GM15510 (cell line): ENCODE measurements at regions not wholly inside any gene's neighbourhood (a gene's known extent, or its start where the extent isn't known, plus 50 kb on each side); places are given as distances from the start of the nearest gene placed in this dataset.

ENCODE experiments used
- POLR2A ChIP-seq: IDR thresholded peaks from 3 replicates; pipeline ENCODE4 v1.6.1; 2011; ENCODE audit warnings: borderline replicate concordance; ENCODE audit not compliant: insufficient read length; ENCODE audit errors: extremely low read depth

- TF ChIP-seq POLR2A, result no peak
These were observed 712.8 kb upstream of the SOX9 start for GRCh38 chr17:71407981-71408380.

GRCh38 chr17:71409137-71409536 lies 711.7 kb upstream of the SOX9 start:
- TF ChIP-seq POLR2A, result no peak

DNA sequence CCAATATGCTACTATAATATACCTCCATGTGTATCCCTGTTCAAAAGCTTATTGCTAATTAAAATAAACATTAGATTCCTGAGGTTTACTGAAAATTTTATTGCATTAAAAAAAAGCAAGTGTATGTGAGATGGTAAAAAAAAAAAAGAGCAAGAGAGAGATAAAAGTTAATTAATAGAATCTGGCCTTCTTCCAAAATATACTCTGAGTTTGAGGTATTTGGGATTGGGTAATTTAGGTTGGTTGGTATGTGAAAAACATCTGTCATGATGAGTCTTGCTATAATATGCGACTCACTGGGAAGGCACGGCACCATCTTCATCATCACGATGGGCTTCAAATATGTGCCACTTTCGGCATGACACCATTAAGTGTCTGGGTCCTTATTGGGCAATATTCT lies 711.1 kb upstream of the SOX9 start:
- TF ChIP-seq POLR2A, result no peak

DNA sequence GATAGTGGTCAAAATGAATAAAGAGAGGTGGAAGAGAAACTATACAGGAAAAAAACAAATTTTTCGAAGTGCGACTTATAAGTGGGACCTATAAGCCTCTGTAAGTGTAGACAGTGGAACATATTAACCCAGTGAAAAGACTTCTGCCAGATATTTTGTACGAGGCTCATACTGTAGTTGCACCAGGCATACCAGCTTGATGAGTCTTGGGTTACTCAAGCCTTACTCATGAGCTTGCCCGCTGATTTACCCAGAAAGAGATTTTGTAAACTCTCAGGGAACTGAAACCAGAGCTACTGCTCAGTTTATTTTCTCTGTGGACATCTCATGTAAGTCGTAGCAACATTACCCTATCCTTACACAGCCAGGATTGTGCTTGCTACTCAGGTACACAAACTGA lies 708.0 kb upstream of the SOX9 start:
- TF ChIP-seq POLR2A, result no peak

- no peak for TF ChIP-seq POLR2A
These were observed 706.9 kb upstream of the SOX9 start for GRCh38 chr17:71413935-71414334.

GRCh38 chr17:71417142-71417541 lies 703.7 kb upstream of the SOX9 start:
- no peak for TF ChIP-seq POLR2A

DNA sequence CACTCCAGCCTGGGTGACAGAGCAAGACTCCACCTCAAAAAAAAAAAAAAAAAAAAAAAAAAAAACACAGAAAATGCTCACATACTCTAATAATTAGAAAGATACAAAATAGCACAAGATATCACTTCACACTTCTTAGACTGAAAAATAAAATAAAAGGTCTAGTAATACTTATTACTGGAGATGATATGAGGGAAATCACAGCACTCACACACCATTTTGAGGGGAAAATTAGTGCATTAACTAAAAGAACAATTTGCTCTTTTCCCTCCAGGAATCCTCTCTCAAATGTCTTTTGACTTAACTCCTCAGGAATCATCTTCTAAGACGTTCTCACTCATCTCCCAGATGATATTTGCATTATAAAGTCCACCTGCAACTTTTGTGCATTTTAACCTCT lies 697.9 kb upstream of the SOX9 start:
- TF ChIP-seq POLR2A, result no peak

GRCh38 chr17:71423871-71424546 lies 696.8 kb upstream of the SOX9 start:
- no peak for TF ChIP-seq POLR2A

DNA sequence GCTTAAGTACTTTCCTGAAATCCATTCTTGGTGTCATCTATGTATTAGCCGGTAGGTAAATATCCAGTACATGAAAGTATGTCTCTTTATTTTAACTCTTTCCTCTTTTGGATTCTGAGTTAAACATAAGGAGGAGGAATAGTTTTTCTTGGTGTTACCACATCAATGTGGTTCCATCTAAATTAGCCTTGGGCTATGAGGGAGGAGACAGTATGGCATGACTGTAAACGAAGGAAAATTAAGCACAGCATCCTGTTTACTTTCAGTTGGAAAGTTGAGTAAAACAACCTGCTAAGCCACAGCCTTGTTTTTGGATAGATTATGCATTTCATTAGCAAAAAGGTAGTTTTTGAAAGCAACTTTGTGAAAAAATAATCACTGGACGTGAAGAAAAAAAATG lies 693.0 kb upstream of the SOX9 start:
- no peak for TF ChIP-seq POLR2A

DNA sequence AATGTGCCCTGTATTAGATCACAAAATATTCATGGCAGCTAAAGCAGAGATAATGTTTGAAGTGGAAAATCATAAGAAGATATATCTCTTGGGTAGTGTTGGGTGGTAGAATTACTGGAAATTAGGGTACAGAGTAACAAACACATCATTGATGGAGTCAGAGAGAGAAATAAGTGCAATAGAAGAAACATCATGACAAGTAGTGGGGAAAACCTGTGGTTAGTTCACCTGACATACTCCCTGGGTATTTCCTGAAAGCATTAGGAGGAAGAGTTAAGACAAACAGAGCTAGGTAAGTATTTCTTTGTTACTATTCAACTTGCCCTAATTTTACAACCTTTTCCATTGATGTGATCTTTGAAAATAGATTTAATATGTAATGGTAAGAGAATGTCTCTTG lies 691.9 kb upstream of the SOX9 start:
- no peak for TF ChIP-seq POLR2A

GRCh38 chr17:71430281-71430680 lies 690.5 kb upstream of the SOX9 start:
- TF ChIP-seq POLR2A, result no peak

DNA sequence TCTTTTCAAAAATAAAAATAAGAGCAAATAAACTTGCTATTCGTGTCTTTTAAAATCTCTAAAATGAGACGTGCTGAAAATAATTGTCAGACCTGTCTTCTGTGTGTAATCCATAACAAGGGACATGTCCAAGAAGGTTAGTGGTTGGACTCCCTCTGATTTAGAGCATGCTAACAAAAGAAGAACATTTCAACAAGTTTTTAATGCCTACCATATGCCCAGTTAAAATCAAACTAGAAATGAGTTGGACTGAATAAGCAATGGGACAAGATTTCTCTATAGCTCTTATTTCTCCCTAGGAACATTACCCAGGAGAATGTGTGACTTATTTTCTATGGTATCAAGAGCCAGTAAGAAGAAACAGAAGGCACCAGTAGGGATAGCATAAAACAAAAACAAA lies 689.7 kb upstream of the SOX9 start:
- TF ChIP-seq POLR2A, result no peak

- TF ChIP-seq POLR2A, result no peak
These were observed 688.2 kb upstream of the SOX9 start for GRCh38 chr17:71432378-71433315.

DNA sequence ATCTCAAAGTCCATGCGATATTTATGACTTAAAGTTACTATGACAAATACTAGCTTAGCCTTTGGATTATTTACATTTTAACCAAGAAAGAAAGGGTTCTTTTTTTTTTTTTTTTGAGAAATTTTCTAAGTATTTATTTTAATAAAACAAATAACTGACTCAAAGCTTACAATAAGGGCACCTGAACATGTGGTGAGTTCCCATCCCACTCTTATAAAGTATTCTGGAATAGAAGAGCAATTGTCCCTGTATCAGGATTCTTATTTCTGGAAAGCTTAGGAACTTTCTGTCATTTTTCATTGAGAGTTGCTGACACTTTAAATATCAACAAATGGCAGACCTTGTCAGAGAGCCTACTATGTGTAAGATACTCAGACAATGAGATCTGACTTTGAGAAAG lies 686.1 kb upstream of the SOX9 start:
- TF ChIP-seq POLR2A, result no peak

DNA sequence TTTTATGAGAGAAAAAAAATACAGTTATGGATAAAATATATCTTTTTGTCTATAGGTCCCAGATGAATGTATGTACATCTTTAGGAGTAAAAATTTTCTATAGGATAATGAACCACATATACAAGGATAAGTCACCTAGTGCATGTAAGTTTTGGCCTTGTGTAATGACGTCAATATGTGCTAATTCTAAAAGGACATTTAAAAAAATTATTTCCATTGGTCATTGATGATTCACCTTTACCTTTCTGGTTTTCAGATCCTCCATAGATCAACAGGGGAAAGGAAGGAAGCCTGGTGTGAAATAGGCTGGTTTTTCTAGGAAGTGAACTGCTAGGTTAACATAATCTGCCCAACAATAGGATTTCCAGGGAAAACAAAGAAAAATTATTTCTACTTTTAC lies 684.3 kb upstream of the SOX9 start:
- TF ChIP-seq POLR2A, result no peak

DNA sequence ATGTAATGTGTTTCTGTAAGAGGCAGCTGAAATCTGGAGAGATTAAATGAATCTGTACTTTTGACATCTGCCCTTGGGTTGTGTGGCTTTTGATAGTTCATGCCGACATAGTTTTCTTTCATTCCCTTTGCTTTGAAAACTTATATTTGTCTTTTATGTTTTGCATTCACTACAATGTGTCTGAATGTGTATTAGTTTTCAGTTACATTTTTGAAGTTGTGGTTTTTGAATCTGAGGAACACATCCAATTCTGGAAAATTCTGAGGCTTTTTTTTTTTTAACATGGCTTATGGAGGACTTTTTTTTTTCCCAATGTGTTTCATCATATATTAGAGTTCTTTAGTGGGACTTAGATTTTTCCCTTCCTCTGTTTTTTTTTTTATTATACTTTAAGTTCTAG lies 683.7 kb upstream of the SOX9 start:
- no peak for TF ChIP-seq POLR2A

DNA sequence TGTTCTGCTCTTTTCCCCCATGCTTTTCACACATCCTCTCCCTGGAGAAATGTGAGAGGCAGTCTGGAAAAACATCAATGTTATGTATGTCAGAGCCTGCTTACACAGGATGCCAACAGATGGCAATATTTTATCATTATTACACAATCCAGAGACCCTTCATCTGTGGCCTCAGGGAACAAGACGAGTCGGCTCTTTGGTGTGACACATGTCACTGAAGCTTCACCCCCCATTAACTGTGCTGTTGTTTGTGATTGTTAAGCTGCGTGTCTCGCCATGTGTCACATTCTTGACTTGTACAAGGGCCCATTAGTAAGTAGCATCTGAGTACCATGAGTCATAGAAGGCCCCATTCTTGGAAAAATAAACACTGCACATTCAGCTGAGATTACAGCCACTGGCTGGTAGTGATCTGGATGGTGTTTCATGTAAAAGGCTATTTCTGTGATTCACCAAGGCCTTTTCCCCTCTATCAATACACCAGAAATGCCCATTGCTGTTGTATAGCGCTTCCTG lies 682.1 kb upstream of the SOX9 start:
- no peak for TF ChIP-seq POLR2A

DNA sequence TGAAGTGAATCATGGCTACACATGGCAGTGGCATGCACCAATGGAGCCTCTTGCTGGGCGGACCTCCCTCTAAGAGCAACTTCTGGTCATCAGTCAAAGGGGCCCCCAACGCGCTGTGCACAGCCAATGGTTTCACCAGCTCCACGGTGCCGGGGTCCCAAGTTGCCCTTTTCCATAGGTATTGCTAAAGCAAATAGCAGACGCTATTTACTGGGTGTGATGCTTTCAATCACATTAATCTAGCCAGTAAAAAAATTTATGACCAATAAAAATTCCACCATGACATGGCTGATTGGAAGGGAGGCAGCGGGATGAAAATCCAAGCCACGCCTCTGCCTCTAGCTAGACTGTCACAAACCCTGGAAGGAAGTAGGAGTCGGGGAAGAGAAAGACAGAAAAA lies 680.3 kb upstream of the SOX9 start:
- no peak for TF ChIP-seq POLR2A
